Parathyroid adenoma (tissue), 2 donors: ENCODE measurements at regions not wholly inside any gene's neighbourhood (a gene's known extent, or its start where the extent isn't known, plus 50 kb on each side); places are given as distances from the start of the nearest gene placed in this dataset.

Source experiments
- H2AFZ ChIP-seq: fragments of 300-600 bp; sonication (generic); one replicate; pipeline ENCODE4 v1.7.0; 2017; ENCODE audit warnings: antibody characterized with exemption, mild to moderate bottlenecking
- H3K27ac ChIP-seq: fragments of 300-600 bp; sonication (generic); one replicate; pipeline ENCODE4 v1.7.0; 2017
- H3K27me3 ChIP-seq: fragments of 300-600 bp; sonication (generic); one replicate; pipeline ENCODE4 v1.7.0; 2017; ENCODE audit warnings: low read length; ENCODE audit not compliant: control insufficient read depth, insufficient read depth
- H3K36me3 ChIP-seq: fragments of 300-600 bp; sonication (generic); one replicate; pipeline ENCODE4 v1.7.0; 2017; ENCODE audit warnings: low read length; ENCODE audit not compliant: control insufficient read depth, insufficient read depth
- H3K4me1 ChIP-seq: fragments of 300-600 bp; sonication (generic); one replicate; pipeline ENCODE4 v1.7.0; 2017; ENCODE audit warnings: control low read depth
- H3K4me2 ChIP-seq: fragments of 300-600 bp; sonication (generic); one replicate; pipeline ENCODE4 v1.7.0; 2017; ENCODE audit warnings: low read length
- H3K4me3 ChIP-seq: fragments of 300-600 bp; sonication (generic); one replicate; pipeline ENCODE4 v1.7.0; 2017; ENCODE audit warnings: low read depth, low read length
- H3K79me2 ChIP-seq: fragments of 300-600 bp; sonication (generic); one replicate; pipeline ENCODE4 v1.7.0; 2017; ENCODE audit warnings: control low read depth
- H3K9ac ChIP-seq: fragments of 300-600 bp; sonication (generic); one replicate; pipeline ENCODE4 v1.7.0; 2017; ENCODE audit warnings: mild to moderate bottlenecking
- H3K9me3 ChIP-seq: fragments of 300-600 bp; sonication (generic); one replicate; pipeline ENCODE4 v1.7.0; 2017; ENCODE audit warnings: low read length; ENCODE audit not compliant: control insufficient read depth
- TF ChIP-seq, protein P1 (sequence below): fragments of 300-600 bp; sonication (generic); IDR thresholded peaks from one replicate; pipeline ENCODE4 v1.7.0; 2017; ENCODE audit warnings: antibody characterized with exemption, mild to moderate bottlenecking
- donor health status: primary hyperparathyroidism.

DNA sequence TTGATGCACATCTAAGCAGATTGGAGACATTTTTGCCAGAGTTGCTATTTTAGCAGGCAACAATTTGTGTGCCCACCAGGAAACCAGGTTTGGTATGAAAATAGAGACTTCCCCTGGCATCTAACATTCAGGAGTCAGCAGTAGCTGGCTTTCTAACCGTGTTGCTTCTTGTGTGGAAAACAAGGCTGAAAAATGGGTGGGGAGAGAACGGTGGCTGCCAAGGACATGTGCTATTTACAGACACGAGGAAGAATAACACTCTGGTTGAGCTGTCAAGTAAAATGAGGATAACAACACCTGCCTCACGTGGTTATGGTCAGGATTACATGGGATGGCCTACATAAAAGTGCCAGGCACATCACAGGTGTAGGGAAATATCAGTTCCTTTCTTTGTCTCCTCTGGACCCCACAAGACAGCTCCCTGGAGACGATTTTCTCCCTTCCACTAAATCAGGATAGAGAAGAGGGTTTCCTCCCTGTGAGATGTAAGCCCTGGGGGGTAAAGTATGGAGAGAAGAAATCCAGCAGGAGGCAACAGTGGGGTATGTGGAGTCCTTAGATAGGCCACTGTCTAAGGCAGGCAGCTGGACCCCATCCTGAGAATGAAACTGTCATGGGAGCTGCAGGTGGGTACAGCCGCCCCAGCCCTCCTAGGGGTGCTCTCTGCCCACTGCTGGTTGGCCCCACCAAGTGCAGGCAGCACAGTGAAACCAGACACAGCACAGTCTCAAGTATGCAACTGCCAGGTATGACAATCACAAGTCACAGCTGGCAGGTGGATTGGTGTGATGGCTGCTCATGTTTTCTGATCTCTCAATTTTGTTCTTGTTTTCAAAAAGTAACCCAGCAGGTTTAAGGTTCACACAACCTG lies 80.3 kb downstream of the TENT5C start:
- Histone ChIP-seq H3K4me2 (no peak overlapping the region), H3K27me3 (no peaks in the 10 kb centered on the region), H3K9ac (no peak overlapping the region), H2AFZ (no peak overlapping the region), H3K79me2 (no peaks in the 10 kb centered on the region), H3K9me3 (no peaks in the 10 kb centered on the region), H3K4me1 (no peaks in the 10 kb centered on the region), H3K27ac (no peak overlapping the region), H3K4me3 (no peak overlapping the region), H3K36me3 (no peaks in the 10 kb centered on the region)
- TF ChIP-seq, protein P1, sequence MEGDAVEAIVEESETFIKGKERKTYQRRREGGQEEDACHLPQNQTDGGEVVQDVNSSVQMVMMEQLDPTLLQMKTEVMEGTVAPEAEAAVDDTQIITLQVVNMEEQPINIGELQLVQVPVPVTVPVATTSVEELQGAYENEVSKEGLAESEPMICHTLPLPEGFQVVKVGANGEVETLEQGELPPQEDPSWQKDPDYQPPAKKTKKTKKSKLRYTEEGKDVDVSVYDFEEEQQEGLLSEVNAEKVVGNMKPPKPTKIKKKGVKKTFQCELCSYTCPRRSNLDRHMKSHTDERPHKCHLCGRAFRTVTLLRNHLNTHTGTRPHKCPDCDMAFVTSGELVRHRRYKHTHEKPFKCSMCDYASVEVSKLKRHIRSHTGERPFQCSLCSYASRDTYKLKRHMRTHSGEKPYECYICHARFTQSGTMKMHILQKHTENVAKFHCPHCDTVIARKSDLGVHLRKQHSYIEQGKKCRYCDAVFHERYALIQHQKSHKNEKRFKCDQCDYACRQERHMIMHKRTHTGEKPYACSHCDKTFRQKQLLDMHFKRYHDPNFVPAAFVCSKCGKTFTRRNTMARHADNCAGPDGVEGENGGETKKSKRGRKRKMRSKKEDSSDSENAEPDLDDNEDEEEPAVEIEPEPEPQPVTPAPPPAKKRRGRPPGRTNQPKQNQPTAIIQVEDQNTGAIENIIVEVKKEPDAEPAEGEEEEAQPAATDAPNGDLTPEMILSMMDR: no peak

DNA sequence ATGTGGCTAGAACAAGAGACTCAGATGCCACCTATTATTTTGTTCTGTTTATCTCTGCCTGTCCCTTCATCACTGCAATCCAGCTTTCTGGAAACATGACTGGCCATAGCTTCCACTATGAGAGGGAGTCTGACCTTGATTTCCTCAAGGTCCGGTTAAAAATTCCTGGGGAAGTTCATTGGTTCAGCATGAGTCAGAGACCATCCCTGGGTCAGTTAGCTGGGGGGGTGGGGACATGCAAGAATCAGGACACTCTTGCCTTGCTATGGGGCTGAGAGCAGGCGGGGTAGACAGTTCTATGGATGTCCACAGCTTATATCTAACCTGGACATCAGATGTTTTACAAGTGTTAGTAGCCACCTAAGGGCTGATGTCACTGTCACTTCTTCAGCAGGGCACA lies 81.1 kb downstream of the TENT5C start:
- no peaks in the 10 kb centered on the region for H3K27me3 ChIP-seq
- no peaks in the 10 kb centered on the region for H3K36me3 ChIP-seq

DNA sequence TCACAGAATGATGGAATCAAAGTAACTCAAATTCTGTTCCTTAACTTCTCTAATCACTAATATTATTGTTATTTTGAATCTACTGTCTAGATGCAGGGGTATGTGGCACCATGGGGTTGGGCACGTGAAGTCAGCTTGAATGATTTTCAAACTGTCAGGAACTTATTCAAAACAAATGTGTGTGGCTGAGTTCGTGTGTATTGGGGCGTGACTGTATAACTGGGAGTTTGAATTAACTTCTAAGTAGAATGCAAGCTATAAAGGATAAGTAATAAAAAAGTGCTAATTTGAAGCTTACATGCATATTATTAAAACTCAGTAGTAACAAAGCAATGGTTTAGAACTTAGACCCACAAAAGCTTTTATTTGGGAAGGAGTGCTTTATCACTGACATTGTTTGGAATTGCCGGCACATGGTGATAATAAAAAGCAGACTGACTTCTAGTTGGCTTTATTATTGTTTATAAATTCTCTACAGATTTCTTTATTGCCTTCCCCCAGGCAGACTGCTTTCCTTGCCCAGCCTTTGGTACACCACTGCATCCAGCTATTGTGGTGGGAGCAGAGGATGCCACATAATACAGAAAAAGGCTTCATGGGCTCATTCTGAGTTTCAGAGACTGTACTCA lies 84.3 kb downstream of the TENT5C start:
- Histone ChIP-seq H3K4me3 (no peak overlapping the region), H3K4me2 (no peak overlapping the region)
- TF ChIP-seq, protein P1: no peak

More for the DNA sequence above, 81.1 kb downstream of the TENT5C start:
- Histone ChIP-seq H2AFZ (no peak overlapping the region), H3K4me3 (no peak overlapping the region), H3K4me2 (no peak overlapping the region), H3K4me1 (no peaks in the 10 kb centered on the region), H3K9ac (no peak overlapping the region), H3K27ac (no peak overlapping the region), H3K9me3 (no peaks in the 10 kb centered on the region), H3K79me2 (no peaks in the 10 kb centered on the region)
- TF ChIP-seq, protein P1: no peak

DNA sequence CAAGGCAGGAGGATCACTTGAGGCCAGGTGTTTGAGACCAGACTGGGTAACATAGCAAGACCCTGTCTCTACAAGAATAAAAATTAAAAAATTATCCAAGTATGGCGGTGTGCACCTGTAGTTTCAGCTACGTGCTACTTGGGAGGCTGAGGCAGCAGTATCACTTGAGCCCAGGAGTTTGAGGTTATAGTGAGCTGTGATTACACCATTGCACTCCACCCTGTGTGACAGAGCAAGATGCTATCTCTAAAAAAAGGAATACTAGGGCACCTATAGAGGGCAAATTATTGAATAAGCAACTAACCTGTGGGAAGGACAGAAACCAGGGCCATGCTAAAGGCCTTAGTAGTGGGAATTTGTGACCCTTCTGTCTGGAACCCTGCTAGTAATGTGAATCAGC lies 86.1 kb downstream of the TENT5C start:
- no peak overlapping the region for H3K4me3 ChIP-seq
- TF ChIP-seq, protein P1: no peak

More for the DNA sequence above, 84.3 kb downstream of the TENT5C start:
- Histone ChIP-seq H3K9me3 (no peaks in the 10 kb centered on the region), H2AFZ (no peak overlapping the region), H3K9ac (no peak overlapping the region), H3K36me3 (no peaks in the 10 kb centered on the region), H3K79me2 (no peaks in the 10 kb centered on the region), H3K4me1 (no peaks in the 10 kb centered on the region), H3K27ac (no peak overlapping the region), H3K27me3 (no peaks in the 10 kb centered on the region)

More for the DNA sequence above, 86.1 kb downstream of the TENT5C start:
- no peak overlapping the region for H3K4me2 ChIP-seq
- no peaks in the 10 kb centered on the region for H3K79me2 ChIP-seq
- no peaks in the 10 kb centered on the region for H3K27me3 ChIP-seq
- no peaks in the 10 kb centered on the region for H3K4me1 ChIP-seq
- no peaks in the 10 kb centered on the region for H3K36me3 ChIP-seq
- no peak overlapping the region for H3K27ac ChIP-seq
- H3K9ac ChIP-seq: no peak overlapping the region
- no peak overlapping the region for H2AFZ ChIP-seq
- no peaks in the 10 kb centered on the region for H3K9me3 ChIP-seq
